KG1 (cell line): ENCODE measurements at regions not wholly inside any gene's neighbourhood (a gene's known extent, or its start where the extent isn't known, plus 50 kb on each side); places are given as distances from the start of the nearest gene placed in this dataset.
"Not testable (repeated sequence)": the region's sequence is repeated elsewhere in the genome, so short reads cannot be mapped to it uniquely, and the experiment has no call there.

Source experiments
- DNase-seq: peaks from one replicate; lab custom pipeline; 2025; lab: John Stamatoyannopoulos, UW

DNA sequence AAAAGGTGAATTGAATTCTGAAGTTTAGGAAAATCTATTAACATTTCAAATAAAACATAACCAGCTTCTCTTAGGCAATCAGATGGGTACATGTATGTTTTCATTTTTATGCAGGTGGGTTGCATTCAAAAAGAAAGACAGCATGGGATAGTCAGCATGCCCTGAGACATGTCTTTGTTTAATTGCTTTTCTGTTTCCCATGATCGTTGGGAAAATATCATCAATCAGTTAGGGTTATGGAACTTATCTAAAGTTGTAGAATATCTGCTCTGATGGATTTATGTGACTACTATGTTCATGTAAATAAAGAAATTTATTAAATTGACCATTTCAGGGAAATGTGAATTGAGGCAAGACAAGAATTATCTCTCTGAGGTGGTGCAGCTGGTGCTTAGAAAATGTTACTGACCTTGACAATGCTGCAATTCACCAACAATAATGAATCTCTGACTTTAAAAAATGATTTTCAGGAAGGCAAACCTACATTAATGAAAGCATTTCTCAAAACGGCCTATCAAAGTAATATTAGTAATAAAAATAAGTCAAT is 112.7 kb downstream of the RFPL4B start:
- DNase-seq: no peak

DNA sequence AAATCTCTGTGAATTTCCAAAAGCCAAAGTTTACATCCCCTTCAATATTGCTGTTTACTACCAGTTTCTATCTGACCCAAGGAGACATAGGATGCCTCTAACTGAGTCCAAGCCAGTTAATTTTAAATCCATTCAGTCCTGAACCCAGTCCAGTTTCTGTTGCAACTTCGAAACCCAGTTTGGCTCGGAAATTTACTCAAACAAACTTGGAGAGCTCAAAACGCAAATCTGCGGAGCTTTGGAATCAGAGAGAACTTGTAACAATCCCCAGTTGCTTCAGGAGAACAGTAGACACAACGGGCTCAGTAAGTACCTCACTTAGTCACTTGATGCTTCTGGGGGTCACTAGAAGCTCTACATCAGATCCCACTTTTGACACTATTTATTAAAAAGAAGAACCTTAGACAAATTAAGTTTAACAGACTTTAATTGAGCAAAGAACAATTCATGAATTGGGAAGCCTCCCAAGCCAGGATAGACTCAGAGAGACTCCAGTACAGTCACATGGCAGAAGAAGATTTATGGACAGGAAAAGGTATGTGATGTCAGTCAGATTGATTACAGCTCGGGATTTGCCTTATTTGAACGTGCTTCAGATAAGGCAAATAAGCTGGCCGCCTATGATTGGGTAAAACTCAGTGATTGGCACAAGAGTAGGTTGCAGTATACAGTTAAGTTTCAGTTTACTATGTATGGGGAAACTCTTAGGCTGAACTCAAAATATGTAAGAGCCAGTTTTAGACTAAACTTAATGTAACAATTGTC is 118.0 kb downstream of the RFPL4B start:
- DNase-seq: no peak

DNA sequence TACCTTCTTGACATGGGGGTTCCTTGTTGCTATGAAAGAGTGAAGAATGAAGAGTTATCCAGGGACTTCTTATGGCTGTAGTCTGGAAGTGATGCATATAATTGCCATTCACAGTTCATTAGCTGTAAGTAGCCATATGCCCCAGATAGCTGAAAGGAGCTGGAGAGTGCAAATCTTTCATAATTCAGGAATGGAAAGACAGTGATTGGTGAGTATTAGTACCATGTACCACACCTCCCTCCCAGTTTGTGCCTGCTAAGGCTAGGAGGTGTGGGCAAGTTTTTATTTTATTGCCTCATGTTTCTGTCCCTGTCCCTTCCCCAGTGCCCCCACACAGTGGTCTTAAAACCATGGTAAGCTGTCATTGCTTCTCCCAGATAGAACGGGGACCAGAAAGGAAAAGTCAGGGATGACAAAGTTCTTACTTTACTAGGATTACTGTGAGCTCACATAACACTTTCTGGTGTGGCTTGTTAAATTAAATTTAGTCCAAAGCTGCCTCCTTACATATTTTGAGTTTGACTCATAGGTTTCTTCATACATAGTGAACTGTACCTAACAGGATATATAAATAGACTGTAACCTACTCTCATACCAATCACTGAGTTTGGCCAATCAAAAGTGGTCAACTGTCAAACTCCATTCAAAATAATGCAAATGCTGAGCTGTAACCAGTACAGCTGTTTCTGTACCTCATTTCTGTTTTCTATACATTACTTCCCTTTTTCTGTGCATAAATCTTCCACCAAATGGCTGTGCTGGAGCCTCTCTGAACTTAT is 119.4 kb downstream of the RFPL4B start:
- DNase-seq: no peak

DNA sequence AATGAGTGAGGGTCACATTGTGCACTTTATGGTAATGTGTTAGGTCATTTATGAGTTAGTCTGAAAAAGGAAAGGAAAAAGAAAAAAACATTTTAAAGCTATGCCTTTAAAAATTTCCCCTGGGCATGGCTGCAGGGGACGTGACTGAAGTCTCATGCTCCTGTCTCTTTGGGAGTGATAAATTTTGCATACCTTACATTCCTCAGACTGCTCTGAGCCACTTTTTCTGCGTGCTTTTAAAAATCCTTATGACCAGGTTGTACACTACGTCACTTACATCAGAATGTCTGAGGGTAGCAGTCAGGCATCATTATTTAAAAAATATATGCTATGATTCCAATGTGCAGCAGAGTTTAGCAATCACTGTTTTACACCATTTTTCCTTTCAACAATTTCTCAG is 121.2 kb downstream of the RFPL4B start:
- no peak for DNase-seq

DNA sequence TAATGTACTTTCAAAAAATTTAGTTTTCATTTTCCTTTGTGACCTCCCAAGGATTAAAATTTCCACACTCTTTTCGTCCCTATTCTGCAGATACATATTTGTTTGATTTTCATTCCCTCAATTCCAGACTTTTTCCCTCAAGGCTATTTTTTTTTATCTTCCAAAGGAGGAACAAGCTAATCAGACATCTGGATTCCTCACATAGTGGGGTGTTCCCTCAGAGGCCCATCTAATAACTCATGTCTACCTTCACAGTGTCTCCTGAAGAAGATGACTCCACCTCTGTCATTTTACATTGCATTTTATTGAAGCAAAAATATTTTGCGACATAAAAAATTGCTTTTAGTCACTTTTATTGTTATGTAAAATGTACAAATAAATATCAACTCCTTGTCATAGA is 122.2 kb downstream of the RFPL4B start:
- DNase-seq: no peak

DNA sequence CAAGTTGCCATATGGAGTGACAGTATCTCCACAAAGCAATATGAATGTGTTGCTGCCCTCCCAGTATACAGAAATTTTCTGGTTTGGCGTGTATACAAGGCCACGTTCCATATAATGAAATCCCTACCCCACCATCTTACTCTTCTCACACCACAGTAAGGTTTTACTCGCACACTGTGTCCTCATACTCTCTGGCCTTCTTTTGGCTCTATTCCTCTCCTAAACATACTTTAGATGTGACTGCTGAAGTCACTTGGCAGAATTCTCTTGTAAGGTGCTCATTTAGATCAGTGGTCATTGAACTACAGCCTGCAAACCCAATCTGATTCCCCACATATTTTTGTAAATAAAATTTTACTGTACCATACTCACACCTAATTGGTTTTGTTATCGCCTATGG is 123.2 kb downstream of the RFPL4B start:
- no peak for DNase-seq

DNA sequence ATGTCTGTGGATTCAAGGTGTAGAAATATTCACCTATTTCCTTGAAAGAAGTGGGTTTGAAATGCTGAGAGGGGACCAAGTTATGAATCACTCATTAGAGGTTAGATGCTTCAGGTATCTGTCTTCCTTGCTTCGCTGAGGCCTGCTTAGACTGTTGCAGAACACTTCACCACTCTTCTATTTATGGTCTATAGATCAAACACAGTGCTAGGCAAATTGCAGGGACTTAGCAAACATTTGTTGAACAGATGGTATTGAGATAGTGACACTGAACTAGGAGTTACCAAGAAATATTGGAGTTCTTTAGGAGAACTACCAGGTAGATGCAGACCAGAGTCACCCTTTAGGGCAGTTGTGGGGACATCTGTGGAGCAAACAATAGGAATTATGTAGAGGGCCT is 123.8 kb downstream of the RFPL4B start:
- no peak for DNase-seq

DNA sequence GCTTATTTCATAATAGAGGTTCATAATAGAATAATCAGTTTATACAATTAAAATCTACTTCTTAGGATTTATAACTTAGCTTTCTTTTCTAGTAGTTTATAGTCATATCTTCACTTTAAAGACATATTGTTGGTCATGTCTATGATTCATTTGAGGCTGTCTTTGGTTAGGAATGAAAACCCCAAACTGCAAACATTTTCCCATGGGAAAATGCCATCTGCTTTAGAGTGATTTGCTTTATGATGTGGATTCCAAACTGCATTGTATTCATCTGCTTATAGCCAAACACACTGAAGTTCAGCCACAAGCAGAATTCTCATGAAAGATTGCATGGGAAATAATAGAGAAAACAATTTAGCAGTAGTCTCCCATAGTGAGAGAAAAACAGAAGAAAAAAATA is 128.0 kb downstream of the RFPL4B start:
- DNase-seq: no peak

DNA sequence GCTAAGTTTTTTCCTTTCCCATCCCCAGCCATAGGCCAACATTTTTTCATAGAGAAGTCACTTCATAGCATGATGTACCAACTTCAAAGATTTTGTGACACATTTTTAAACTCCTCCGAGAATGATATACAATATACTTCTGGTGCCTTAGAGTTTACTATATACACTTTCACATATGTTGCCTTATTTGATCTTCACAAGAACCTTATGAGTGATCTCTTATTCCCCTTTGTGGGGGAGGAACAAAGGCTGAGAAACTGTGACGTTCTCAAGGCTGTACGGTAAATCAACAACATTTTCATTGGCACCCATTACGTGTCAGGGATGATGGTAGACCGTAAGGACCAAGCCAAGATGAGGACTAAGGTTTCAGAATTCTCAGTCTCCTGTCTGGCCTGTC is 130.0 kb downstream of the RFPL4B start:
- no peak for DNase-seq

DNA sequence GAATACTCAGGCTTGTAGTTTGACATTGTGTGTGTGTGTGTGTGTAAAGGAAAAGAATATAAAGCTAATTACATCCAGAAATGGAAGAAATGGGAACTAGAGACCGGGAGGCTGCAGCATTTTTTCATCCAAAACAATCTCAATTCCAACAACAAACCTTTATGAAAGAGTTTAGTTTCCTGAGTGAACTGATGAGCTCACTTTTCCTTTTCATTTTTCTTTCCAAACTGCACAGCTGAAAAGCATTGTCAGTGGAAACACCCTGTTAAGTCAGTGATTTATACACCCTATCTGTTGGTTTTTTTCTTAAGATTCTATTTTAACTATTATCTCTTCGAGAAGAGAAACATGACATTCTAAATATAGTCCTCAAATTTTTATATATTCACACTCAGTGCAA is 130.9 kb downstream of the RFPL4B start:
- no peak for DNase-seq

DNA sequence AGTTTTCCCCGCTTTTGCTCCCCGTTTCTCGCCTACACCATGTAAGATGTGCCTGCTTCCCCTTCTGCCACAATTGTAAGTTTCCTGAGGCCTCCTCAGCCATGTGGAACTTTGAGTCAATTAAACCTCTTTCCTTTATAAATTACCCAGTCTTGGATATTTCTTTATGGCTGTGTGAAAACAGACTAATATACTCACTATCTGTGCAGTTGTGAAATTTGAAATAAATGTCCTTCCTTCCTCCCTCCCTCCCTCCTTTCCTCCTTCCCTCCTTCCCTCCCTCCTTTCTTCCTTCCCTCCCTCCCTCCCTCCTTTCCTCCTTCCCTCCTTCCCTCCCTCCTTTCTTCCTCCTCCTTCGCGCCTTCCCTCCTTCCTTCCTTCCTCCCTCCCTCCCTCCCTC is 132.8 kb downstream of the RFPL4B start:
- DNase-seq: not testable (repeated sequence)

DNA sequence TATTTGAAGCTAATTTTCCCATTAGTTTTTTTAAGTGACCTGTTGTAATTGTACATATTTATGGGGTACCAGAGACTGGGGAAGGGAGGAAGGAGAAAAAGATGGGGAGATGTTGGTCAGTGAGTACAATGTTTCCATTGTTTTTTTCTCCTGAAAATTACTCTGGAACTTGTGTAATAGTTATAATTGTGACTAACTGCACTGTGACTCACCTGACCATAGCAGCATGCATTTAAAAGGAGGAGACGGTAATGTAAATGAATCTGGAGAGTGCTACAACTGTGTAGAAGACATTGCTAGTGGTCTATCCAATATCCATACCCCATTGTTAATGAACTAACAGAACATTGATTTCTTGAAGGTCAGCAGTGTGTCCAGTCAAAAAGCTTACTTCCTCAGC is 133.4 kb downstream of the RFPL4B start:
- no peak for DNase-seq

DNA sequence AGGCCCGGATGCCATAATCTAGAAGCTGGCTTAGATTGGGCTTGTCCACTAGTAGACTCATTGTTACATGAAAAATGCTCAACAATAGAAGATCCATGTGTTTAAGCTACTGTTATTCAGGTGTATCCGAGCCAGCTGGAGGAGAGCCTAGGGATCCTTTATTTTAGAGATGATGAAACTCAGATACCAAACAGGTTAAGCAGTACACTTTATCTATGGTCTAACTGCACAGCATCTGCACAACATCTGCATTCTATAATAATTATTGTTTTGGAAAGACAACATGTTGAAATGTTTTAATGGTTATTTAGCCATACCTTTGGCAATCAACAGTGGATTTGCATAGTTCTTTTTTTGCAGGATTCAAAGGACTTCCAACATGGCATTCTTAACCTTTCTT is 134.1 kb downstream of the RFPL4B start:
- DNase-seq: no peak

DNA sequence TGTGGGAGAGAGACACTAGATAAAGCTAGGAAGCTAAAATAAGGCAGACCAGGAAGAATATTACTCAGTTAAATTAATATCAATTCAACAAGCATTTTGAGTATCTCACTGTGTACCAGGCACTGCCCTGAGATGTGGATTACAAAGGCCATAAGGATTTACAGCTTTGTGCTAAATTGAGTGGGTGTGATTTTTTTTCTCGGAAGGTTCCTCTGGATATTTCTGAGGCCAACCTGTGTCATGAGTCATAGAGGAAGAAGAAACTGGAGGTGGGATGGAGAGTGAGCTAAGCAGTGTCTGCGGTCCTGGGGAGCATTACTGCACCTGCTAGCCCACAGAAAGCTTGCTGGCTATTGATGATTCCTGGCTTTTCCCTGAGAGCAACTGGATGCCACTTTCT is 135.2 kb downstream of the RFPL4B start:
- DNase-seq: no peak

DNA sequence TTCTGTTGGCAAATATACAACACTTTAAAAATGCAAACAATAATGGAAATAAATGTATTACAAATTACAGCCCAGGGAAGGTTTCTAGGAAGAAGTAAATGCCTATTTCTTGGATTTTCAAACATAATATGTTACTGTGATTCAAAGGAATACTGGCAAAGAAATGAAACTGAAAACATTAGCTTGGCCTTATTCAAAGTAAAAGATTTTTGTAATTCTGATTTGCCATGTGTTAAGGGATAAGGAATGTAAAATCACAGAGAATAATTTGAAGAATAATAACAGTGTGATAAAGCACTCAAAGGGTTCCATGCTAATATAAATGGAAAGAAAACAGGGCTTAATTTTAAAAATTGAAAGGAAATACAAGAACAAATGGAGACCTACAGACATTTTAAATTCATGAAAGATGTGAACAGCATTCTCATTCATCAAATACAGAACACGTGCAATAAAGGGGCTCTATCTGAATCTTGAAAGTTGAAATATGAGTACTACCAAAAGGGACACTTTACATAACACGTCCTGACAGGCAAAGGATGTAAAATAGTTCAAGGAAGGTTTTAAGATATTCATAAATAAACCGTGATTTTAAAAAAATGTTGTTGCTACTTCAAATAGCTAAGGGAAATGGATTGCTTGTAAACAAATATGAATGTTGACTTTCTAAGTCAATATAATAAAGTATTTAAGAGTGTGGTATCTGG is 138.1 kb downstream of the RFPL4B start:
- no peak for DNase-seq

DNA sequence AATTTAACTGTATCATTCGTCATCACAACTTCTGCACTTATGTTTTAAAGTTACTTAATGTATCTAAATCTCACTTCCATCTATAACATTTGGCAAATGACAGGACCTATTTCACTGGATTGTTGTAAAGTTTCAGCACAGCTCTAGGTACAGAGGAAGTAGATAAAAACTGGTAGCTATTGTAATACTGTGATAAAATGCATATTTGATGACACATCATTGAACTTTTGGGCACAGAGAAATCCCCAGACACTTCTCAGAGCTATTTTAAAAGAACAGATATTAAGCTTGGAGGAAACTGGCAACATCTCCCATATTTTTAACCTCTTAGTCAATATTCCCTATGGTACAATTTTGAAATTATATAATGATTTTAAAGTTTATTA is 138.7 kb downstream of the RFPL4B start:
- no peak for DNase-seq

DNA sequence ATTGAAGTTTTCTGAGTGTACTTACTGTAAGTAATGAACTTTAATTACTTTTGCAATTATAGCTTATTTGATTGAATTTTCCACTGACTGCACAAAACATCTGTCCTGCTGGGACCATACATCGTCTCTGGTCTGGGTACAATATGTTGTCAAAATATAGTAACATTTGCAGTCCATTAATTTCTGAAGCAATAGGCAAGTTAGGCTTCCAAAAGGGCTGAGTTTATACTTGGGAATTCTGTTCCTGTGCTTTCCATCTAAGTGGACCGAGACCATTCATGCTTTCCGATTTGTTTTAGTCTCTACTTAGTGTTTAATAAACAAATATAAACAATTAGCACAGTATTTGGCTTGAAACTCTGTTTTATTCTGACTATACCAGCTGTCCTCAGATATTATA is 139.3 kb downstream of the RFPL4B start:
- no peak for DNase-seq

DNA sequence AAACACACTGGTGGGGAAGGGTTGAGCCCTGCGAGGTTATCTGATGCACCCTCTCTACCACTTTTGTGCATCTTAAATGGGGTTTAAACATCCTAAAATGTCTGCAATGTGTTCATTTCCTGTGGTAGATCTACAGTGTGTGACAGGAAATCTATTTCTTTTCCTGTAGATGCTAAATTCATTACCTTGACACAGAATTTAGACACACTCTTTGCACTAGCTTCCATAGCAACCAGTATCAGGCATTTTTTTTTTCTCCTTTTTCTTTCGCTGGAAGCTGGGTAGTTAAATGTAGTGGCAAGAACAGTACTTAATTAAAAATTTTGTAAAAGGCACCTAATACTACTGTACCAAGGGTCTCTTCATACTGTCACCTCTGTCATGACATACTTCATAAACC is 141.1 kb downstream of the RFPL4B start:
- DNase-seq: no peak

DNA sequence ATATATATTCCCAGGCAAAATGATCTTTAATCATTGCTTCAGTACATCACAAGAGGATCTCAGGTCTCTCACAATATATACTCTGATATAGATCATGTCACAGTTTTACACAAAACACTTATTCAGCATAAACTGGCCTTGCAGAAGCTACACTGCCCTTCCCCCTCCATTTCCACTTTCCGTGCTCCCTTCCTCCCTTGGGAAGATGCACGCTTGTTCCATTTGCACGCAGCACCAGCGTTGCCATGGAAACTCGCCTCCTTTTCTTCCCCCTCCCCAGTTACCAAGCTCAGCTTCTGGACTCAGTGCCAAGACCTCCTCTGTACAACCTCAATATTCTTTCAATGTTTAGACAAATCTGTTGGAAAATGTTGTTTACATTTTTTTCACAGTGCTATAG is 154.6 kb downstream of the RFPL4B start:
- DNase-seq: no peak

DNA sequence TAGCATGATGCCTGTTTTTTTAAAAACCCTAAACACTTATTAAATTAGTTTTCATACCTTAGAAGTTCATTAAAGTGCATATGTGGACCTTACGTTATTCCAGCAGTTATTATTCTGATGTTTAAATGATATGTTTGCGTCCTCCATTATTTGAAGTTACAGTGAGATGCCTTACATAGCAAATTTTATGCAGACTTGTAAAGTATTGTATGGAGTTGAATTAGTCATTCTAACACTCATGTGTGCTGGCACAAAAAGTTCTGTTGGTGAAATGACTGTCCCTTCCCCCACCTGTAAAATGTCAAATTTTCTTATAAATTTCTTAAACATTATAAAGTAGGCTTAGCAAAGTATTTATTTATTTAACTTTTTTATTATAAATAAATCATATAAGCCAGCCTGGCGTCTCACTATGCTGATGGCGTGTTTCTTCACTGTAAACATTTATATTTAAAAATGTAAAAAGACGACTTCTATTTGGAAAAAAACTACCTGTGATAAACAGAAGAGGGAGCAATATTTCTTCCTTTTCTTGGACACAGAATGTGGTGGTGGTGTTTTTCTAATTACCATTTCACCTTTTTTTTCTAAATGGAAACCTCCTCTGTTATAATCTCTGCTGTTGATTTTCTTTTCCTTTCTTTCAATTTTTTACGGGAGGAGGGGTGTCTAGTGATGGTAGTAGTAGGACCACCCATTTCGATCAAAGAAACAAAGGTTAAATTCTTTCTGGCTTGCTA is 155.4 kb downstream of the RFPL4B start:
- no peak for DNase-seq

DNA sequence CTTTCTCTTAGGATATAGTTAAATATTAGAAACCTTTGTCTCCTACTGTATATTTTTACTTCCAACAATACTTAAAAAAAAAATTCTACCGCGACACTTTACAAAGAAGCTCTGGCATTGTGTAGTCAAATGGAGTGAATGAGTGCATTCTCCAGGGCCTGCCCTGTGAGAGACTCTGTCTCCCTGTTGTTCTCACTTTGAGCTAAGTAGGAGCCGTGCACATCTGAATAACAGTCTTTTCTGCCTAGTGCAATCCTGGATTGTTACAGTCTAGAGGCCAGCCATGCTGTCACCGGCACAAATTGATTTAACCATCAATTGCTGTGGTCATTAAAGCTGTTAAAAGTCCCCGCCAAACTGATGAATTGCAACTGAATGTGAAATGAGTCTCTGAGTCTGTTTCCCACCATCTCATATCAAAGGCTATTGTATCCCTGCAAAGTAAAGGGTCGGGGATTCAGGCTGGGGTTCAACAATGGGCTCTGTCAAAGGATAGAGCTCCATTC is 156.0 kb downstream of the RFPL4B start:
- DNase-seq: no peak

DNA sequence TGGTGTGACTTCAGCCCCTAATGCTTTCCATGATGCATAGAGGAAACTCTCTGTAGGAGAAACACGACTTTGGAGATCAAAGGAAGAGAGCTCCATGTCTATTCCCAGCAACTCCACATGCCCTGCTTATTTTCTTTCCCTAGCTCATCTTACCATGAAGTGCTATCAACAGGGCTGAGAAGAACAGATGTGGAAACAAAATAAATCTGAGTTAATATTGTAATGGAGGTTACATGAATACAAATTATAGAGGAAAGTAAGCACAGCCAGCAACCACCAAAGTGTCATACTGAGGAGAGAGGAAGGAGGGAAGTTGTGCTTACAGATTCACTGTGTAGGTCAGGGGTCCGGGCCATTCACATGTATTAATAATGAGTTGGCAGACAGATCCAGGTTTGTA is 157.5 kb downstream of the RFPL4B start:
- no peak for DNase-seq
